Adrenal gland (tissue), 9 donors: ENCODE measurements at regions not wholly inside any gene's neighbourhood (a gene's known extent, or its start where the extent isn't known, plus 50 kb on each side); places are given as distances from the start of the nearest gene placed in this dataset.

Experiments used
- DNase-seq, 7 donors: peaks; one replicate each; pipeline ENCODE4 v3.0.0-alpha.2; 2019 to 2020
- H3K27ac ChIP-seq, 5 donors: fragments of 200-600 bp; sonication (generic) in 4 of 5; 1 replicate in 3 of 5; 2 replicates in 2 of 5; pipeline versions ENCODE4 v1.5.1 to v1.8.0; 2016 to 2020; ENCODE audit warnings: mild to moderate bottlenecking in 1 of 5
- H3K27me3 ChIP-seq: fragments of 200-600 bp; 2 replicates; pipeline ENCODE4 v1.8.0; 2021
- H3K36me3 ChIP-seq, 2 donors: fragments of 200-600 bp; replicated peaks in 1 of 2; 1 replicate in 1 of 2; 2 replicates in 1 of 2; pipeline versions ENCODE4 v1.5.1 to v1.8.0; 2018 to 2022
- H3K4me1 ChIP-seq, 2 donors: fragments of 200-600 bp; replicated peaks in 1 of 2; 1 replicate in 1 of 2; 2 replicates in 1 of 2; pipeline versions ENCODE4 v1.5.1 to v1.8.0; 2018 to 2021
- H3K4me3 ChIP-seq, 4 donors: fragments of 200-600 bp; sonication (generic) in 3 of 4; one replicate each; pipeline ENCODE4 v1.5.1; 2016 to 2018
- H3K9me3 ChIP-seq, 3 donors: fragments of 200-600 bp; sonication (generic) in 1 of 3; replicated peaks in 1 of 3; 1 replicate in 2 of 3; 2 replicates in 1 of 3; pipeline versions ENCODE4 v1.5.1 to v1.8.0; 2016 to 2021
- POLR2A ChIP-seq, 2 donors: fragments of 450-650 bp; IDR thresholded peaks; one replicate each; pipeline ENCODE4 v1.6.1; 2017; ENCODE audit warnings: antibody characterized with exemption in 2 of 2, mild to moderate bottlenecking in 2 of 2, moderate library complexity in 1 of 2
- WGBS, 4 donors: extraction: QIAGEN DNeasy Blood & Tissue Kit in 2 of 4; methylation state at CpG; one replicate each; pipeline versions ENCODE4 v1.1.5 to v1.1.7; 2013 to 2017; 5-methylcytosine and 5-hydroxymethylcytosine counted together
- intact Hi-C, 2 donors: fragments of 100-400 bp; cut with DNase I; formaldehyde crosslinking; loops; one replicate each; pipeline versions ENCODE4 v1.14.1 to v1.15.0; 2022 to 2023
- TF ChIP-seq, protein P1 (sequence below), 6 experiments: fragments of 450-650 bp in 4 of 6; fragments of 200-600 bp in 2 of 6; sonication (generic) in 1 of 6; IDR thresholded peaks; 1 replicate in 5 of 6; 2 replicates in 1 of 6; pipeline versions ENCODE4 v1.5.1 to v1.8.0; 2016 to 2021; ENCODE audit warnings: antibody characterized with exemption in 6 of 6, mild to moderate bottlenecking in 2 of 6, moderate library complexity in 1 of 6
- donor health status: healthy with polysubstance abuse.
- donor health status: Bipolar disorder and iron deficiency.
- donor health status: DM: yes; HTN: yes; CAD: no.
- donor health status: DM: no; HTN: no; CAD: no.
- donor health status: DM: no; HTN: no; CAD: no.

DNA sequence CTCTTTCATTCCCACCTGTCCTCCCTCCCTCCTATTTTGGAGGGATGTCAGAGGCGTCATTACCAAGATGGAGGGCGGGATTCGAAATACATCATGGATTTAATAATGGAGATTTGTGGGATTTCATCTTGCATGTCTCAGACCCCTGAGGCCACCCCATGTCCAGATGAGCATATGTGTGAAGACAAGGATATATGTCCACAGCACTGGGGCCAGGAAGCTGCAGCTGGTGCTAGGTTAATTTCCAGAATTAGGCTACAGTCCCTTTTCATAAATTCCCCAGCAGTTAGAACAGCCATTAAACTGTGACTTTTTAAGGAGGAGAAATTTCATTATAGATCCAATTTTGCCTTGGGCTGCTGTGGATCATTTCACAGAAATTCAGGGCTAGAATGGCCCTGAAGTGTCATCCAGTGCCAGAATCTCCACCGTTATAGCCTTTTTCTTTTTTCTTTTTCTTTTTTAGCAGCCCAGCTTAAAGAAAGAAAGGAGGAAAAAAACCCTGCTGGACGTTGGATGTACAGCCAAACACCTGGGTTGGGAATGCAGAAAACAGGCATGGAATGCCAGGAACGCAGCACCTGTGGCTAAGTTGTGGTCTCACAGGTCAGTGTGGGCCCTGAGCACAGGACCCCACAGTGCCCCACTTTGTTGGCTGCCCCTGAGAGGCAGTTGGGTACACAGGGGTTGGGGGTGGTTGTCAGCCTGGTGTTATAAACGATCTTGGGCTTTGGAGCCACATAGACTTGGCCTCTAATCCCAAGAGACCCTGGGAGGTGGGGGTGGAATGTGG is 50.2 kb upstream of the CXCL14 start:
- no peaks in the 10 kb centered on the region for H3K27me3 ChIP-seq
- no peaks in the 10 kb centered on the region for H3K4me1 ChIP-seq
- no peak overlapping the region for H3K27ac ChIP-seq
- 66 to 72% (median 70%) methylated on average over 7 of the region's 7 CpGs for WGBS, 4 donors
- H3K4me3 ChIP-seq, result no peak overlapping the region
- TF ChIP-seq, protein P1, sequence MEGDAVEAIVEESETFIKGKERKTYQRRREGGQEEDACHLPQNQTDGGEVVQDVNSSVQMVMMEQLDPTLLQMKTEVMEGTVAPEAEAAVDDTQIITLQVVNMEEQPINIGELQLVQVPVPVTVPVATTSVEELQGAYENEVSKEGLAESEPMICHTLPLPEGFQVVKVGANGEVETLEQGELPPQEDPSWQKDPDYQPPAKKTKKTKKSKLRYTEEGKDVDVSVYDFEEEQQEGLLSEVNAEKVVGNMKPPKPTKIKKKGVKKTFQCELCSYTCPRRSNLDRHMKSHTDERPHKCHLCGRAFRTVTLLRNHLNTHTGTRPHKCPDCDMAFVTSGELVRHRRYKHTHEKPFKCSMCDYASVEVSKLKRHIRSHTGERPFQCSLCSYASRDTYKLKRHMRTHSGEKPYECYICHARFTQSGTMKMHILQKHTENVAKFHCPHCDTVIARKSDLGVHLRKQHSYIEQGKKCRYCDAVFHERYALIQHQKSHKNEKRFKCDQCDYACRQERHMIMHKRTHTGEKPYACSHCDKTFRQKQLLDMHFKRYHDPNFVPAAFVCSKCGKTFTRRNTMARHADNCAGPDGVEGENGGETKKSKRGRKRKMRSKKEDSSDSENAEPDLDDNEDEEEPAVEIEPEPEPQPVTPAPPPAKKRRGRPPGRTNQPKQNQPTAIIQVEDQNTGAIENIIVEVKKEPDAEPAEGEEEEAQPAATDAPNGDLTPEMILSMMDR (IDR thresholded peaks at IDR 0.05), result no peak
- TF ChIP-seq POLR2A (IDR thresholded peaks at IDR 0.05), result no peak
- no peaks in the 10 kb centered on the region for H3K9me3 ChIP-seq
- intact Hi-C loops, result no loop called here
- no peak for DNase-seq
- no peaks in the 10 kb centered on the region for H3K36me3 ChIP-seq
